K562 (cell line): ENCODE measurements at regions not wholly inside any gene's neighbourhood (a gene's known extent, or its start where the extent isn't known, plus 50 kb on each side); places are given as distances from the start of the nearest gene placed in this dataset.
"Not testable (repeated sequence)": the region's sequence is repeated elsewhere in the genome, so short reads cannot be mapped to it uniquely, and the experiment has no call there.

ENCODE experiments used
- ATAC-seq: fragments of 200-7000 bp; cut with Tn5 transposase; 3 replicates; pipeline ENCODE4 v1.9.1; 2020; ENCODE audit warnings: moderate library complexity
- BruUV-seq: library from RNA; stranded (reverse); fragments of 400-500 nt; replicated peaks from 2 replicates; lab custom pipeline; 2021; lab: Mats Ljungman, UMichigan
- CTCF ChIA-PET: fragments of 300-600 bp; formaldehyde crosslinking; extraction: SDS; loops from one replicate; lab custom pipeline; 2021; ENCODE audit warnings: low intra/inter-chr PET ratio; lab: Yijun Ruan, JAX
- POLR2A ChIA-PET: fragments of 300-600, 350-650 bp; sonication (Branson Sonifier 250); formaldehyde crosslinking; extraction: SDS; loops from one replicate; lab custom pipeline; 2021; ENCODE audit warnings: antibody characterized with exemption, inconsistent platforms; lab: Yijun Ruan, JAX
- DNase-seq, 4 experiments: peaks; one replicate each; pipeline versions ENCODE4 v3.0.0 to v3.0.0-alpha.2; 2011 to 2018; ENCODE audit warnings: low spot score in 3 of 4, mixed read lengths in 3 of 4; ENCODE audit errors: extremely low read depth in 1 of 4
- FAIRE-seq: peaks from 2 replicates; lab custom pipeline; 2011; peaks lifted over from hg19 to GRCh38; lab: Jason Lieb, UNC
- H2AFZ ChIP-seq: 2 replicates; pipeline ENCODE4 v1.6.0; 2011; ENCODE audit warnings: low read depth, low read length, control low read depth, inconsistent platforms
- H3K27ac ChIP-seq: fragments of 200-600 bp; 3 replicates; pipeline ENCODE4 v1.8.0; 2011; ENCODE audit warnings: low read depth, mild to moderate bottlenecking, control low read depth, inconsistent platforms, low read length, moderate library complexity, mixed read lengths; ENCODE audit errors: extremely low read depth
- H3K27me3 ChIP-seq, 2 experiments: fragments of 300-600 bp in 1 of 2; 2 replicates in 1 of 2; 3 replicates in 1 of 2; pipeline versions ENCODE4 v1.6.0 to v1.8.0; 2011; ENCODE audit warnings: inconsistent platforms in 2 of 2, low read length in 2 of 2, mild to moderate bottlenecking in 1 of 2, mixed read lengths in 1 of 2, moderate library complexity in 1 of 2; ENCODE audit not compliant: control insufficient read depth in 2 of 2, insufficient read depth in 2 of 2
- H3K36me3 ChIP-seq: fragments of 300-600 bp; 3 replicates; pipeline ENCODE4 v1.8.0; 2011; ENCODE audit warnings: mild to moderate bottlenecking, low read length, inconsistent platforms; ENCODE audit not compliant: control insufficient read depth, insufficient read depth
- H3K4me1 ChIP-seq, 2 experiments: fragments of 200-600 bp in 1 of 2; replicated peaks in 1 of 2; 2 replicates in 1 of 2; 3 replicates in 1 of 2; pipeline versions ENCODE4 v1.5.1 to v1.8.0; 2011; ENCODE audit warnings: inconsistent platforms in 2 of 2, low read length in 2 of 2, mild to moderate bottlenecking in 1 of 2, mixed read lengths in 1 of 2, moderate library complexity in 1 of 2; ENCODE audit not compliant: control insufficient read depth in 2 of 2, insufficient read depth in 2 of 2
- H3K4me2 ChIP-seq: 2 replicates; pipeline ENCODE4 v1.6.1; 2011; ENCODE audit warnings: low read length, control low read depth, inconsistent platforms, mixed read lengths; ENCODE audit not compliant: insufficient read depth
- H3K4me3 ChIP-seq: fragments of 200-600 bp; sonication (generic), shearing (Covaris generic); 2 replicates; pipeline ENCODE4 v1.5.1; 2016; ENCODE audit warnings: control low read depth, inconsistent platforms
- H3K79me2 ChIP-seq: fragments of 200-600 bp; 3 replicates; pipeline ENCODE4 v1.8.0; 2011; ENCODE audit warnings: low read length, inconsistent platforms; ENCODE audit not compliant: control insufficient read depth, insufficient read depth
- H3K9ac ChIP-seq, 2 experiments: 2 replicates each; pipeline versions ENCODE4 v1.6.0 to v1.6.1; 2011; ENCODE audit warnings: low read depth in 2 of 2, low read length in 2 of 2, control low read depth in 1 of 2, inconsistent platforms in 1 of 2, mild to moderate bottlenecking in 1 of 2, mixed read lengths in 1 of 2; ENCODE audit not compliant: insufficient read depth in 1 of 2
- H3K9me1 ChIP-seq: one replicate; pipeline ENCODE4 v1.6.0; 2011; ENCODE audit warnings: inconsistent platforms, mild to moderate bottlenecking, low read length, moderate library complexity; ENCODE audit not compliant: control insufficient read depth, insufficient read depth
- H3K9me3 ChIP-seq: replicated peaks from 2 replicates; pipeline ENCODE4 v1.5.1; 2011; ENCODE audit warnings: low read depth, low read length, inconsistent platforms; ENCODE audit not compliant: control insufficient read depth, insufficient read depth
- H4K20me1 ChIP-seq: replicated peaks from 2 replicates; pipeline ENCODE4 v1.6.1; 2011; ENCODE audit warnings: low read length, inconsistent platforms, mixed read lengths; ENCODE audit not compliant: control insufficient read depth, insufficient read depth
- ATF3 ChIP-seq, 2 experiments: fragments of 450-650 bp in 1 of 2; sonication (generic) in 1 of 2; formaldehyde crosslinking in 1 of 2; IDR thresholded peaks in 1 of 2; conservative IDR thresholded peaks in 1 of 2; 2 replicates each; pipeline versions ENCODE4 v1.6.1 to v1.8.1; 2016 to 2023; ENCODE audit warnings: mild to moderate bottlenecking in 2 of 2, moderate library complexity in 2 of 2, inconsistent platforms in 1 of 2, missing genetic modification reagents in 1 of 2
- CEBPB ChIP-seq: fragments of 450-650 bp; IDR thresholded peaks from 2 replicates; pipeline ENCODE4 v1.6.1; 2016; ENCODE audit warnings: missing genetic modification characterization, missing compliant biosample characterization
- CEBPG ChIP-seq, 3 experiments: fragments of 200-800 bp in 1 of 3; sonication (Bioruptor generic) in 1 of 3; sonication (generic) in 1 of 3; formaldehyde crosslinking in 1 of 3; IDR thresholded peaks in 2 of 3; conservative IDR thresholded peaks in 1 of 3; 2 replicates each; pipeline versions ENCODE4 v1.6.1 to v1.8.0; 2016 to 2022; ENCODE audit warnings: missing compliant biosample characterization in 2 of 3, missing genetic modification characterization in 2 of 3, mild to moderate bottlenecking in 1 of 3, missing genetic modification reagents in 1 of 3
- TRIM24 ChIP-seq, 2 experiments: fragments of 450-650 bp; IDR thresholded peaks; 2 replicates each; pipeline ENCODE4 v1.6.1; 2016
- ZNF24 ChIP-seq: fragments of 450-650 bp; IDR thresholded peaks from 2 replicates; pipeline ENCODE4 v1.6.1; 2016
- WGBS: fragments of 100-300 bp; shearing (Covaris generic); methylation state at CpG from one replicate; pipeline ENCODE4 v1.1.6; 2016; ENCODE audit warnings: low coverage, mixed read lengths; ENCODE audit not compliant: insufficient coverage; ENCODE audit errors: missing lambda C conversion rate; 5-methylcytosine and 5-hydroxymethylcytosine counted together
- in situ Hi-C: fragments of 300-500 bp; cut with MboI; formaldehyde crosslinking; loops from 4 replicates; pipeline ENCODE4 v1.15.0; 2018; ENCODE audit warnings: inconsistent platforms, mixed read lengths
- intact Hi-C: fragments of 100-400 bp; cut with micrococcal nuclease; formaldehyde crosslinking; loops from 2 replicates; pipeline ENCODE4 v1.14.2; 2022

DNA sequence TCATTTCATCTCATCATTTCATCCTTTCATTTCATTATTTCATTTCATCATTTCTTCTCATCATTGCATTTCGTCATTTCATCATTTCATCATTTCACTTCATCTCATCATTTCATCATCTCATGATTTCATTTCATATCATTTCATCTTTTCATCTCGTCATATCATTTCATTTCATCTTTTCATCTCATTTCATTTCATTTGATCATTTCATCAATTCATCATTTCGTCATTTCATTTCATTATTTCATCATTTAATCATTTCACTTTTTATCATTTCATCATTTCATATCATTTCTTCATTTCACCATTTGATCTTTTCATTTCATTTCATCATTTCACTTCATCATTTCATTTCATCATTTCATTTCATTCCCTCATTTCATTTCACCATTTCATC is 445.8 kb downstream of the ANKRD30B start:
- CTCF ChIA-PET; H3K79me2 ChIP-seq; in situ Hi-C loops; H3K4me2 ChIP-seq; BruUV-seq; H3K27me3 ChIP-seq; ATAC-seq; POLR2A ChIA-PET; H3K9ac ChIP-seq; H2AFZ ChIP-seq; FAIRE-seq; H3K27ac ChIP-seq; H3K4me1 ChIP-seq; H3K36me3 ChIP-seq; H3K9me1 ChIP-seq; H4K20me1 ChIP-seq; intact Hi-C loops; H3K9me3 ChIP-seq; DNase-seq; H3K4me3 ChIP-seq; TF ChIP-seq ATF3 (CRISPR knock-in tag; conservative IDR thresholded peaks at IDR 0.05); CEBPG (CRISPR knock-in tag; IDR thresholded peaks at IDR 0.05): not testable (repeated sequence)
- TF ChIP-seq TRIM24 (IDR thresholded peaks at IDR 0.05) = 0 out of 4 replicates have a peak, but pooled peaks of 1 of the 2 experiments have one; percentile 5
- peak; percentile 50; the same call in 1 of the 2 replicates for TF ChIP-seq ATF3 (IDR thresholded peaks at IDR 0.05)
- 0 out of 2 replicates have a peak, but pooled peaks have one; percentile 4 for TF ChIP-seq ZNF24
- TF ChIP-seq CEBPB (tag) = peak; percentile 56
- TF ChIP-seq CEBPG (tag; conservative IDR thresholded peaks at IDR 0.05 in 1 of 2, IDR thresholded peaks at IDR 0.05 in 1 of 2) = peak; percentile 9 to 58; a peak in 2 of 4 replicates
- WGBS = 0% methylated on average over 3 of the region's 3 CpGs

DNA sequence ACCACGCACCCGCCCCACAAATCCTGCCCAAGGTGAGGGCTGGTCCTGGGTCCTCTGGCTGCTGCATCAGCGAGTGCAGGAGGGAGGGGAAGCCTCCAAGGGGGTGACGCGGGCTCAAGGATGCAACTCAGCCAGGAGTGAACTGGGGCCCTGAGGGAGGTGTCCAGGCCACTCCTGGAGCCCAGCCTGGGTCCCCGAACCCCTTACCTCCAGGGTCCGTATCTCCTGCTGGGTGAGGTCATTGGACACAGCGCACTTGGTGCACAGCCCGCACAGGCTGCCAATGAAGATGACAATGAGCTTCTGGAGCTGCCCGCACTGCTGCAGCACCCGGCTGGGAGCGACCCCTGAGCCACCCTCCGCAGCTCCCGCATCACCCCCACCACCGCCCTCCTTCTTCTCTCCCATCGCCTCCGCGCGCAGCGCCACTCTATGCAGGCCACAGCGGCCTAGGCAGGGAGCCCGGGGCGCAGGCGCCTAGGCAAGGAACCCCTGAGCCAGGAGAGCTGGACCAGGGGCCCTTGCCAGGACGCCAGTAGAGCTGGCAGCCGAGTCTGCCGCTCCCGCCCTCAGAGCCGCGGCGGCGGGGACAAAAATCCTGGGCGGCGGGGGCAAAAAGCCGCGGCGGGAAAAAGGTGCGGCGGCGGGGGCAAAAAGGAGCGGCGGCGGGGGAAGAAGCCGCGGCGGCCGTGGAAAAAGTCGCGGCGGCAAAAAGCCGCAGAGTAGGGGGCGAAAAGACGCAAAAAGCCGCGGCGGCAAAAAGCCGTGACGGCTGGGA is 449.6 kb downstream of the ANKRD30B start:
- H4K20me1 ChIP-seq, H2AFZ ChIP-seq, in situ Hi-C loops, ATAC-seq, H3K27me3 ChIP-seq, H3K4me2 ChIP-seq, CTCF ChIA-PET, H3K9ac ChIP-seq, H3K27ac ChIP-seq, BruUV-seq, H3K79me2 ChIP-seq, H3K4me3 ChIP-seq, FAIRE-seq, H3K36me3 ChIP-seq, H3K9me1 ChIP-seq, POLR2A ChIA-PET, intact Hi-C loops, H3K9me3 ChIP-seq, H3K4me1 ChIP-seq: not testable (repeated sequence)
- peak in 2 of 4 experiments; percentile 0 to 3 for DNase-seq
- 1% methylated on average over 16 of the region's 58 CpGs for WGBS
